ENCODE measurements at regions not wholly inside any gene's neighbourhood (a gene's known extent, or its start where the extent isn't known, plus 50 kb on each side); places are given as distances from the start of the nearest gene placed in this dataset.

DNA sequence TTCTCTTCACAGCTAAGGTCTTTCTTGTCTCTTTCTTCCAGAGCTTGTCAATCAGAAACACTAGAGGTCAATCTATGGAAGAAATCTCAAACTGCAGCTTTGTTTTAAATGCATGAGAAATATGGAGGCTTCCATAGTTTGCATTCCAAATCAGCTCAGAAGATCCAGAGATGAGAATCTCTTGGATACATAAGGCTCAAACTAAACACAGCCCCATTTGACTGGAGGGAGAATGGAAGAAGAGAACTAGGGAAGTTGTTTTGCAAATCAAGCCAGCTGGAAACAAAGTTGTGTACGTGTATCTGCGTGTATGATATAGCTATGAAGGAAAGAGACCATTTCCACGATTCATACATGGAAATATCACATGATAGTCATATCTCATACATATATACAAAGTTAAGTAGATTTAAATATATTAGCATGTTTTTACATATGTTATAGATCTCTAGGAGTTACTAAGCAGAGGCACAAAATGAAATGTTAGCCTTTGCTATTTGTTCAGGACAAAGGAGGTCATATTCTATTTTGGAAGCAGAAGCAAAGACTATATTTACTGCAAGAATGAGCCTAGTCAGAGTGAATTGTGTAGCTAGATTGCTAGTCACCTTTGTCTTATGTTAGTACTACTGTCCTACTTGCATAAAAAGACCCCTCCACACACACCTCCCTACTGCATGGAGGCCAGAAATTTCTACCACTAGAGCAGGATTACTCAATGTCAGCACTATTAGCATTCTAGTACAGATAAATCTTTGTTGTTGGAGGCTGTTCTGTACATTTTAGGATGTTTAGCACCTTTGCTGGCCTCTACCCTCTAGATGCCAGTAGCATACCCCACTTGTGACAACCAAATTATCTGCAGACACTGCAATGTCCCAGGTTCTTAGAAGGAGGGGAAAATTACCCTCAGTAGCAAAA lies 303.5 kb upstream of the CHAC2 start:
- Histone ChIP-seq H3K4me3 (no peak overlapping the region), H3K27me3 (no peaks in the 10 kb centered on the region), H3K4me1 (no peaks in the 10 kb centered on the region), H3K36me3 (no peaks in the 10 kb centered on the region), H3K9me3 (no peaks in the 10 kb centered on the region), H3K27ac (no peak overlapping the region)
- intact Hi-C loops (cut with DNase I; ENCODE audit: low total_unique reads), result no loop called here
- TF ChIP-seq, protein P1, sequence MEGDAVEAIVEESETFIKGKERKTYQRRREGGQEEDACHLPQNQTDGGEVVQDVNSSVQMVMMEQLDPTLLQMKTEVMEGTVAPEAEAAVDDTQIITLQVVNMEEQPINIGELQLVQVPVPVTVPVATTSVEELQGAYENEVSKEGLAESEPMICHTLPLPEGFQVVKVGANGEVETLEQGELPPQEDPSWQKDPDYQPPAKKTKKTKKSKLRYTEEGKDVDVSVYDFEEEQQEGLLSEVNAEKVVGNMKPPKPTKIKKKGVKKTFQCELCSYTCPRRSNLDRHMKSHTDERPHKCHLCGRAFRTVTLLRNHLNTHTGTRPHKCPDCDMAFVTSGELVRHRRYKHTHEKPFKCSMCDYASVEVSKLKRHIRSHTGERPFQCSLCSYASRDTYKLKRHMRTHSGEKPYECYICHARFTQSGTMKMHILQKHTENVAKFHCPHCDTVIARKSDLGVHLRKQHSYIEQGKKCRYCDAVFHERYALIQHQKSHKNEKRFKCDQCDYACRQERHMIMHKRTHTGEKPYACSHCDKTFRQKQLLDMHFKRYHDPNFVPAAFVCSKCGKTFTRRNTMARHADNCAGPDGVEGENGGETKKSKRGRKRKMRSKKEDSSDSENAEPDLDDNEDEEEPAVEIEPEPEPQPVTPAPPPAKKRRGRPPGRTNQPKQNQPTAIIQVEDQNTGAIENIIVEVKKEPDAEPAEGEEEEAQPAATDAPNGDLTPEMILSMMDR (IDR thresholded peaks at IDR 0.05), result no peak
- no peak for TF ChIP-seq POLR2A (IDR thresholded peaks at IDR 0.05)
- no peak for DNase-seq

DNA sequence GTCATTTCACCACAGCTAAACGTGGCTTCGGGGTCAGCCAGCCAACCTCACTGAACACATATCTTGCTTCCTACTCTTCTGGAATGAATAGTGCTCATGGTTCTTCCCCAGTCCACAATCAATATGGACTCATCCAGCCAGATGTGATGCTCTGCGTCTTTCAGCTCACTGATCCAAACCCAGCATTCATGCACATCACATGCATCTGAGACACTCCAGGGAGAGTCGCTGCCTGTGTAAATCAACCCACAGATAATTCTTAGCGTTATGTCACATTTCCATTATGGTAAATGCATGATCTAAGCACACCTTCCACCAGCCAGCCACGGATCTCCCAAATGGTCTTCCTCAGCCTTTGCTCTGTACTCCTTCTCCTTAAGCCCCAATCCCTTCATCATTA lies 306.7 kb upstream of the CHAC2 start:
- no peaks in the 10 kb centered on the region for H3K27me3 ChIP-seq
- no peak overlapping the region for H3K4me3 ChIP-seq
- no peaks in the 10 kb centered on the region for H3K36me3 ChIP-seq
- no peak for DNase-seq
- no peaks in the 10 kb centered on the region for H3K9me3 ChIP-seq
- TF ChIP-seq POLR2A (IDR thresholded peaks at IDR 0.05), result no peak
- TF ChIP-seq, protein P1 (IDR thresholded peaks at IDR 0.05), result no peak
- no peaks in the 10 kb centered on the region for H3K4me1 ChIP-seq
- no peak overlapping the region for H3K27ac ChIP-seq
- intact Hi-C loops (cut with DNase I; ENCODE audit: low total_unique reads), result no loop called here

DNA sequence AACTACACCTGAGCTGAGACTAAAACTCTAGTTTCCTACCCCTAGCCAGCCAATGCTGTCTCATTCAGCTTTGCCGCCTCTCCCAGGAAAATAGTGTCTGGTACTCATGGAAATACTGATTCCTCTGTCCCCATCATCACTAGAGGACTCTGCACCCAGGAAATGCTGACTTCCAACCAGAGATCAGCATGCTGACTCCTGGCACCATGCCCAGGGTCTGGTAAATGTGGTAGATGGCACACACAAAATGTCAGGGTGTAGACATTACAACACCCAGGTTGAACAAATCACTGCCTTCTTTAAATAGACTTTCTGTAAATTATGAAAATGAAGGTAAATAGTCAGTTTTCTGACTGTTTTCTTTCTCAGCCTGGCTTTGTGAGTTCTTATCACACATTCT lies 307.3 kb upstream of the CHAC2 start:
- Histone ChIP-seq H3K36me3 (no peaks in the 10 kb centered on the region), H3K4me1 (no peaks in the 10 kb centered on the region), H3K27me3 (no peaks in the 10 kb centered on the region), H3K4me3 (no peak overlapping the region), H3K27ac (no peak overlapping the region), H3K9me3 (no peaks in the 10 kb centered on the region)
- no peak for DNase-seq
- intact Hi-C loops (cut with DNase I; ENCODE audit: low total_unique reads), result no loop called here
- TF ChIP-seq, protein P1 (IDR thresholded peaks at IDR 0.05), result no peak
- no peak for TF ChIP-seq POLR2A (IDR thresholded peaks at IDR 0.05)

DNA sequence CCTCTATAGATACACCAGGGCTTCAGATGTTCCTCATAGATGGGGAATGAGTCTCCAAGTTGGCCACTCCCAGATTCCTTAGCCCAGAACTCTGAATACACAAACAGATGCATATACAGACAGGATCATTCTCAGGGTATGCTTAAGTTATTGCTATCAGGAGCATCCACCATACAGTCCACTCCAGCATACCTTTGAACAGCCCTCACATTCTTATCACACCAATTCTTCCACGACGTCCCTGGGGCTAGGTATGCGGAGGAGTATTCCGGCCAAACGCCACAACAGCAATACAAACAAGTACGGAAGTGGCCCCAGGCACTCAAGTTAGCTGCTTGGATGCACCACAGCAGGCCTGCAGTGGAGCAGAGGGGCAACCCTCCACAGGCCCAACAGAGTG lies 312.5 kb upstream of the CHAC2 start:
- H3K4me1 ChIP-seq, result no peaks in the 10 kb centered on the region

More for the DNA sequence above, 312.5 kb upstream of the CHAC2 start:
- no peak for TF ChIP-seq POLR2A (IDR thresholded peaks at IDR 0.05)
- TF ChIP-seq, protein P1 (IDR thresholded peaks at IDR 0.05), result no peak
- Histone ChIP-seq H3K27me3 (no peaks in the 10 kb centered on the region), H3K27ac (no peak overlapping the region), H3K9me3 (no peaks in the 10 kb centered on the region), H3K4me3 (no peak overlapping the region), H3K36me3 (no peaks in the 10 kb centered on the region)
- intact Hi-C loops (cut with DNase I; ENCODE audit: low total_unique reads), result no loop called here
- DNase-seq, result no peak
